HG03432 (cell line): ENCODE measurements at regions not wholly inside any gene's neighbourhood (a gene's known extent, or its start where the extent isn't known, plus 50 kb on each side); places are given as distances from the start of the nearest gene placed in this dataset.

Experiments used
- ATAC-seq: cut with Tn5 transposase; IDR thresholded peaks from one replicate; pipeline ENCODE4 v1.9.1; 2021; ENCODE audit warnings: mild to moderate bottlenecking, moderate library complexity; ENCODE audit not compliant: unreplicated experiment

GRCh38 chr5:73395256-73395655, 53.3 kb downstream of the FOXD1 start:
- no peak for ATAC-seq

GRCh38 chr5:73394610-73395009, 54.0 kb downstream of the FOXD1 start:
- ATAC-seq, result no peak

DNA sequence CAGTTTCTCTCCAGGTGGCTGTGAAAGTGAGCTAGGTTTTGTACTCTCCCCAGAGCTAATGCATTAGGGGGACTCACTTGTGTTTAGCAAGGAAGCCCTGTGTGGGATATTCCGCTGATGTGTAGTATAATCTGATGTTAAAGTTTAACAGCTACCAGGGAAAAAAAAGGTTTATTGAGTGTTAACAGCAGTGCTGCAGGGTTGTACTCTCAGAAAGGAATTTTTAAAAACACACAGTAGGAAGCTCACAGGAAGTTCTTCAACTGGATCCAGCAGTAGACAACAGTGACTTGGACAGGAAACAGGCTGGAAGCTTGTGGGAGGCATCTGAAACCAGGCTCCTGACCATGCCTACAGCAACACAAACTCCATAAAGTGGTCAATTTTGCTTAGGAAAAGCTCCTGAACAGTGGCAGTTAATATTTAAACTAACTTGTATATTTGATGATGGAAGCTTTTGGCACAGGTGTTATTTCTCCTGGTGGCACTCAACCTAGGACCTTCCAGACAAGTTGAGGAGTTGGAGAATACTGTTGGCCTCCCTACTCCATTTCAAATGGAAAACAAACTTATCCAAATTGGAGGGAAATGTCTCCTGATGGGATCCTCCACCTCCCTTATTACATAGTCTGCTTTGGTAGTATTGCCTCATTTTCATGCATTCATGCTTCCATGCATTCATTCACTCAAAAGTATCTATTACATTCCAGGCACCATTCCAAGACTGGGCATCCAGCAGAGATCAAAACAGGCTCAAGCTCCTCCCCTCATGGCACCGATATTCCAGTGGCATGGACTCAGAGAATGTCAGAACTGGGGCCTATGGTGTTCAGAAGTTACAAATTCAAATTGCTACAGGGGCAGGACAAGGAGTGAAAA, 54.7 kb downstream of the FOXD1 start:
- no peak for ATAC-seq

GRCh38 chr5:73392775-73393174, 55.8 kb downstream of the FOXD1 start:
- ATAC-seq, result no peak

DNA sequence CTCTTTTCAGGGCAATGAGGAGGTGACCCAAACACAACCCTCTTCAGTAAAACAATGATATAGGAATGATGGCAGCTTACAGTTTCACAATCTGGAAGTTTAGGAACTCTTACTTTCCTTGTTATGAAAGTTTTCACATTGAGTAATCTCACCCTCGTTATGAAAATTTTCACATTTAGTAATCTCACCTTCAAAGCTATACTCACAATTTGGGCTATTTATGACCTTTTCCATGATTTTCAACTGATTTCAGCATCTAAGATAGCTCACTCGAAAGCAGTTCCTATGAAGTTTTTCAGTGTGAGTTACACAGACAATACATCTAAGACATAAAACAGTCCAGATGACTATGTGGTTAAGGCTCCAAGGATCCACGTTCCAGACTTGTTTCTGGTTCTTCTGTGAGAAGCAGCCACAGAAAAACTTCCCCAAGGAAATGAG, 57.1 kb downstream of the FOXD1 start:
- no peak for ATAC-seq

DNA sequence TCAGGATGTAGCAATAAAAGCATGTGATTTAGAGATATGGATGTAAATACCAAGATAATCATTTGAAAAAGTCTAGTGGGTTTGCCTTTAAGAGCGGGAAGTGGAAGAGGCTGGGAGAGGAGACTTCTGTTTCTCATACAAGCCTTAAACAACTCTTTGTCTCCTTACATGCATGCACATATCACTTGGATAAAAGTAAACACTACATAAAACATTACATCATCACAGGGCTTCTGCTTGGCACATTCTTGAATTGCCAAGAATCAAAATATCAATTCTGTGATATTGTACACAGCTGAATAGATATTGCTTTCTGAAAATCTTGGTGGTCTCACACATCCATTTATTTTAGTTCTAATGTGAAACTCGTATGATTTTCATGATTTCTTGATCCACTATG, 57.6 kb downstream of the FOXD1 start:
- ATAC-seq, result no peak

- ATAC-seq, result no peak
These were observed 59.8 kb downstream of the FOXD1 start for GRCh38 chr5:73388740-73389139.

DNA sequence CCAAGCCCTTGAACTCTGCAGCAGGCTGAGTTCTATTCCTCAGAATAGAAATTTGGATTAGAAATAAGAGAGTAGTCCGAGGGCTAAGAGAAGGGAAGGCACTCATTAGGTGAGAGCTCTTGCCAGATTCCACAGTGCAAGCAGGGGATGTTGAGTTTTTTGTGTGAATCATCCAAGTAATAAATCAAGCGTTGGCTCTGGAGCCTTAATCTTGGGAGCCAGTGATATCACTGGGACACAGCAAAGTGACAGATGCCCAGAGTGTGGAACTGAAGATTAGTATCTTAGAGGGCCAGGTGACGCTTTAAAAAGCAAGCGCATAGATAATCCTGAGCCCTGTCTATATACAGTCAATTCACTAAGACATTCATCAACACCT, 60.3 kb downstream of the FOXD1 start:
- ATAC-seq, result no peak

- peak; percentile 91 for ATAC-seq
These were observed 60.8 kb downstream of the FOXD1 start for GRCh38 chr5:73387601-73388305.

DNA sequence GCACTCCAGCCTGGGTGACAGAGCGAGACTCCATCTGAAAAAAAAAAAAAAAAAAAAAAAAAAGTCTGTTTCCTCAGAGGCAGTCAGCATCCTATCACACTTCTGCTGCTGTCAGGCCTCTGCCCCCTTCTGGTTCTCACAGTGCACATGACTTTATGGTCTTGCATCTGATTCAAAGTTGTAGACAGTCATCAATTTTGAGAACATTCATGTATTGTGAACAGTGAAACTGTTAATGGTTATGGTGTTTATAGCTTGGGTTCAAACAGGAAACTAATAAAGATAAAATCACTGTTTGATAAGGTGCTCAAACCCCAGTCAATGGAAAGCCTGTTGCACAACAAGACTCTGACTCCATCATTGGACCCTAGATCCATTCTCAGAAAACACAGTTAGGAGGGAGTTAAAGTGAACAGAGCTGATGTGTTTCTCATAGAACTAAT, 61.4 kb downstream of the FOXD1 start:
- peak; percentile 33 for ATAC-seq

DNA sequence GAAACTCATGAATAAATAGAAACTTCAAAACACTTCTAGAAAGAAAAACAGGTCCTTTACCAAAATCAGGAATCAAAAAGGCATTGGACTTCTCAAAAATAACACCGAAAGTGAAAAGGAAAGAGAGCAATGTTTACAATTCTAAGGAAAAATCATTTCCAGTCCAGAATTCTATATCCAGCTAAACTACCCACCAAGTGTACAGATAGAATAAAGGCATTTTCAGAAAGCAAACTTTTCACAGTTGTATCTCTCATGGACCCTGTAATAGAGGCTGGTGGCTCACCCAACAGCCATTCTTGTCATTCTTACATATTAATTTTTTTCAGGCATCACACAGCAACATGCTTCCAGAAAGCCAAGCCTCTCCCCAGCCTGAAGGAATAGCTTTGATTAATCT, 63.7 kb downstream of the FOXD1 start:
- ATAC-seq, result no peak

DNA sequence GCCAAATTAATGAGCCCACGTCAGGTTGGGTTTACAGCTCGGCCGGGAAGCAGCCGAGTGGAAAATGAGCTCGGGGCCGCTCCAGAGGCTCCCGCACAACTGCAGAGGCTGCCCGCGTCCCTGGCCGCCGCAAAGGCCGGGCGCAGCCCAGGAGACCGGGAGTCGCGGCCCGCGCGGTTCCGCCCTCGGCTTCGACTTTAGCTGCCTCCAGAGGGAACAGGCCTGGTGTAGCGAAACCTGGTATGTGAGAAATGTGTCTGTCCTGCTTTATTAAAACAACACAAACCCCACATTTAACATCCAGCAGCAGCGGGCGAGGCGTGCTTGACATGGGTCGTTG, 66.2 kb downstream of the FOXD1 start:
- no peak for ATAC-seq

DNA sequence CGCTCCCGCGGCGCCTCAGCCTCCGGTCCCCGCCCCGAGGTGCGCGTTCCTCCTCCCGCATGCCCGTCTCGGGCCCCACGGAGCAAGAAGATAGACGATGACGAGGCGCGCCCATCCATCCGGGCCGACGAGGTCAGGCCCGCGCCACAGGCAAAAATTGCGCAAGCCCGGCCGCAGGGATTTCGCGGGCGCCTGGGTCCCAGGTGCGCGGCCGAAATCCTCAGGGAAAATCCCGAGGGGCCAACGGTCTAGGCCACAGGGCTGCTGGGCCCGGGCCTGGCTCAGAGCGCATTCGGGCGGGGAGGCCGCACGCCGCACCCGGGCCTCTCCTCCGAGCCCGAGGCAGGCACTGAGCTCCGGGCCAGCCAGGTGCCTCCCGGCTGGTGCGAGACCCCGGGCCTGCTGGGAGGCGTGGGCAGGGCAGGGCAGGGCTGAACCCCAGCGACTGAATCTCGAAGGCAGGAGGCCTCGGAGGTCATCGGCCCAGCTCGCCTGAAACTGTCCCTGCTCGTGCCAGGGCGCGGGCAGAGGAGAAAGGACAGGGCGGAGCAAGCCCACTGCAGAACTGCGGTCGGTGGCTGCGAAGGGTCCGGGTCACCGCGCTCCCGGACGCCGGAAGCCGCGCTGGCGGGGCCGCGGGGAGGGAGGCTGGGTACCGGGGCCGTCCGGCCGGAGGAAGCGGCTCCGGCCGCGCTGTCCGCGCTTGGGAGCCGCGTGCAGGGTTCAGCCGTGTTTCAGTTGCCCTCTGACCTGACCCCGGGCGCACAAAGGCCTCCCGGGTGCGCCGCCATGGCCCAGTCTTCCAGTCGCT, 66.8 kb downstream of the FOXD1 start:
- no peak for ATAC-seq

- no peak for ATAC-seq
These were observed 67.6 kb downstream of the FOXD1 start for GRCh38 chr5:73380710-73381589.

GRCh38 chr5:73380041-73380440, 68.5 kb downstream of the FOXD1 start:
- ATAC-seq, result no peak

- ATAC-seq, result no peak
These were observed 69.1 kb downstream of the FOXD1 start for GRCh38 chr5:73379435-73379834.

GRCh38 chr5:73378765-73379164, 69.8 kb downstream of the FOXD1 start:
- no peak for ATAC-seq

DNA sequence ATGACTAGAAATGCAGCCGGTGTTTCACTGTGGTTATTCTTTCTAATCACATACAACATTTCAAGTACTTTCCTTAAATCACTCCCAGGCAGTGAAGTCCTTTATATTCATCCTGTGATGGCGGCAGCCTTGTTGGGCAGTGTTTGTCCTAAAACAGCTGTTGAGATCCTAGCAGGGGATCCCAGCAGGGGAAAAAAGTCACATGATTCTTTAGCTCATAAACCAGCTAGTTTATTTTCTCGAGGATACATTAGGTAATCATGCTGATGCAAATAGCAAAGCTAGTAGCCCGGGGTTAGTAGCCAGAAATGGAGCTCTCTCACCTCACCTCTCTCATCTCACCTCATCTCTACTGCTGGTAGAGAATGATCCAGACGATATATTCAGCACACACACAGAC, 70.5 kb downstream of the FOXD1 start:
- ATAC-seq, result no peak

DNA sequence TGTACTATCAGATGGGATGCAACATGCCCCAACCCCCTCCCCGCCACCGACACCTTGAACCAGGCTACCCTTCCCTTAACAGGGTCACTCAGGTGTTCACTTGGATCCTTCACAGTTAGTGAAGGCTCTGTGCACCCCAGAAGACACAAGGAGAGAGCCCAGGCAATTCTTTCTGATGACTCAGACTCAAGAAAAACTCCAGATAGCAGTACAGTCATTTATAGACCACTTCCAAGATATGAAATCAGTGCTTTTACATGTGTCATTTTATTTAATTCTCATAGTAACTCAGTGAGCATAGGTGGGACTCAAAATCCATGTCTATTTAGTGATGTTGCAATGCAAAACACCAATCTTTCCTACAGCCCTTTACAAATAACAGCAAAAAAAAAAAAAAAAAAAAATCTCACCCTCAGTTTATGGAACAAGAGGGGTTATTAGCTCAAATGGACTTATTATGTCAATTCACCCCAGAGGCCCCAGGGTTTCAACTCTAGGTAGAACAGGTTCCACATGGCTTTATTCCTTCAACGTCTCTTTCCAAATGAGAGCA, 71.9 kb downstream of the FOXD1 start:
- no peak for ATAC-seq

DNA sequence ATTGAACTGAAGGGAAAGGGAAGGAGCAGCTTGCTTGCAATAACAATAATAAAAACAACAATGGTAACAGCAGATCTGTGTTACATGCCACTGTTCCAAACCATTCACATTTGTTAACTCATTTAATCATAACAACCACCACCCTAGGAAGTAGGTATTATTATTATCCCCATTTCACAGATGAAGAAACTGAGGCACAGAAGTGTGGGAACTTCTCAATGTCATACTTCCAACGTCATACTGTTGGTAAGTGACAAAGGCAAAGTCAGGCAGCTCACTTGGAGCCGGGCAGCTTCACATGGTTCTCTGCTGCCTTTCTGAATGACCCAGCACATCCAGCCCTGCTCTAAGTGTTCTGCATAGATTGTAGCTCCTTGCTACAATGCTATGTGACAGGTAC, 72.6 kb downstream of the FOXD1 start:
- ATAC-seq, result no peak
